ENCODE measurements at regions not wholly inside any gene's neighbourhood (a gene's known extent, or its start where the extent isn't known, plus 50 kb on each side); places are given as distances from the start of the nearest gene placed in this dataset.
"Not testable (repeated sequence)": the region's sequence is repeated elsewhere in the genome, so short reads cannot be mapped to it uniquely, and the experiment has no call there.

- peak; percentile 95 for DNase-seq (ENCODE audit: extremely low read depth, low read depth)
These were observed 229.0 kb upstream of the FRG2C start for GRCh38 chr3:75434913-75435793.

GRCh38 chr3:75435794-75436400 lies 228.2 kb upstream of the FRG2C start:
- peak; percentile 25 for DNase-seq (ENCODE audit: extremely low read depth, low read depth)

- not testable (repeated sequence) for DNase-seq (ENCODE audit: extremely low read depth, low read depth)
These were observed 223.1 kb upstream of the FRG2C start for GRCh38 chr3:75440986-75441385.

- DNase-seq (ENCODE audit: extremely low read depth, low read depth), result not testable (repeated sequence)
These were observed 219.5 kb upstream of the FRG2C start for GRCh38 chr3:75444634-75445033.

GRCh38 chr3:75445234-75445633 lies 218.9 kb upstream of the FRG2C start:
- not testable (repeated sequence) for DNase-seq (ENCODE audit: extremely low read depth, low read depth)

GRCh38 chr3:75446948-75447347 lies 217.2 kb upstream of the FRG2C start:
- not testable (repeated sequence) for DNase-seq (ENCODE audit: extremely low read depth, low read depth)

GRCh38 chr3:75453328-75453727 lies 210.8 kb upstream of the FRG2C start:
- not testable (repeated sequence) for DNase-seq (ENCODE audit: extremely low read depth, low read depth)

- DNase-seq (ENCODE audit: extremely low read depth, low read depth), result not testable (repeated sequence)
These were observed 210.3 kb upstream of the FRG2C start for GRCh38 chr3:75453839-75454238.

- not testable (repeated sequence) for DNase-seq (ENCODE audit: extremely low read depth, low read depth)
These were observed 189.6 kb upstream of the FRG2C start for GRCh38 chr3:75474530-75474929.

- not testable (repeated sequence) for DNase-seq (ENCODE audit: extremely low read depth, low read depth)
These were observed 167.5 kb upstream of the FRG2C start for GRCh38 chr3:75496600-75496999.

GRCh38 chr3:75500357-75500756 lies 163.8 kb upstream of the FRG2C start:
- not testable (repeated sequence) for DNase-seq (ENCODE audit: extremely low read depth, low read depth)

- DNase-seq (ENCODE audit: extremely low read depth, low read depth), result not testable (repeated sequence)
These were observed 162.0 kb upstream of the FRG2C start for GRCh38 chr3:75502171-75502570.

- DNase-seq (ENCODE audit: extremely low read depth, low read depth), result not testable (repeated sequence)
These were observed 161.1 kb upstream of the FRG2C start for GRCh38 chr3:75502769-75503756.

- no peak for DNase-seq (ENCODE audit: extremely low read depth, low read depth)
- no peak for TF ChIP-seq CTCF (IDR thresholded peaks at IDR 0.05; ENCODE audit: low read depth, low read length)
These were observed 157.5 kb upstream of the FRG2C start for GRCh38 chr3:75506603-75507002.

- not testable (repeated sequence) for DNase-seq (ENCODE audit: extremely low read depth, low read depth)
These were observed 156.2 kb upstream of the FRG2C start for GRCh38 chr3:75507956-75508355.

GRCh38 chr3:75527657-75528056 lies 136.5 kb upstream of the FRG2C start:
- not testable (repeated sequence) for DNase-seq (ENCODE audit: extremely low read depth, low read depth)

Data from AG09319 (cell line).